HL-60 (cell line): ENCODE measurements at regions not wholly inside any gene's neighbourhood (a gene's known extent, or its start where the extent isn't known, plus 50 kb on each side); places are given as distances from the start of the nearest gene placed in this dataset.
"Not testable (repeated sequence)": the region's sequence is repeated elsewhere in the genome, so short reads cannot be mapped to it uniquely, and the experiment has no call there.

Experiments used
- DNase-seq, 2 experiments: peaks; one replicate each; pipeline ENCODE4 v3.0.0-alpha.2; 2010 to 2020; ENCODE audit warnings: low read depth in 1 of 2, low spot score in 1 of 2
- H3K27ac ChIP-seq: fragments of 250-450 bp; sonication (Bioruptor Pico); replicated peaks from 2 replicates; pipeline ENCODE4 v1.5.1; 2020; ENCODE audit warnings: mild to moderate bottlenecking, moderate library complexity
- H3K27me3 ChIP-seq: fragments of 250-450 bp; sonication (Bioruptor Pico); 2 replicates; pipeline ENCODE4 v1.5.1; 2021; ENCODE audit warnings: mild to moderate bottlenecking, moderate library complexity; ENCODE audit not compliant: insufficient read depth, poor library complexity, severe bottlenecking
- H3K4me3 ChIP-seq: replicated peaks from 2 replicates; pipeline ENCODE4 v1.5.1; 2011; ENCODE audit warnings: mild to moderate bottlenecking, control low read depth, low read length; ENCODE audit not compliant: insufficient read depth
- CTCF ChIP-seq: IDR thresholded peaks from one replicate; pipeline ENCODE4 v1.5.1; 2011; ENCODE audit warnings: low read length, control low read depth, inconsistent platforms; ENCODE audit not compliant: insufficient read depth
- GABPA ChIP-seq: IDR thresholded peaks from 2 replicates; pipeline ENCODE4 v1.6.1; 2012; ENCODE audit warnings: low read depth
- POLR2AphosphoS5 ChIP-seq: IDR thresholded peaks from 2 replicates; pipeline ENCODE4 v1.6.1; 2012; ENCODE audit warnings: low read depth
- REST ChIP-seq: IDR thresholded peaks from 2 replicates; pipeline ENCODE4 v1.6.1; 2012; ENCODE audit warnings: low read depth; ENCODE audit not compliant: insufficient replicate concordance
- SPI1 ChIP-seq: IDR thresholded peaks from 2 replicates; pipeline ENCODE4 v1.6.1; 2012; ENCODE audit warnings: low read depth, mild to moderate bottlenecking, borderline replicate concordance

DNA sequence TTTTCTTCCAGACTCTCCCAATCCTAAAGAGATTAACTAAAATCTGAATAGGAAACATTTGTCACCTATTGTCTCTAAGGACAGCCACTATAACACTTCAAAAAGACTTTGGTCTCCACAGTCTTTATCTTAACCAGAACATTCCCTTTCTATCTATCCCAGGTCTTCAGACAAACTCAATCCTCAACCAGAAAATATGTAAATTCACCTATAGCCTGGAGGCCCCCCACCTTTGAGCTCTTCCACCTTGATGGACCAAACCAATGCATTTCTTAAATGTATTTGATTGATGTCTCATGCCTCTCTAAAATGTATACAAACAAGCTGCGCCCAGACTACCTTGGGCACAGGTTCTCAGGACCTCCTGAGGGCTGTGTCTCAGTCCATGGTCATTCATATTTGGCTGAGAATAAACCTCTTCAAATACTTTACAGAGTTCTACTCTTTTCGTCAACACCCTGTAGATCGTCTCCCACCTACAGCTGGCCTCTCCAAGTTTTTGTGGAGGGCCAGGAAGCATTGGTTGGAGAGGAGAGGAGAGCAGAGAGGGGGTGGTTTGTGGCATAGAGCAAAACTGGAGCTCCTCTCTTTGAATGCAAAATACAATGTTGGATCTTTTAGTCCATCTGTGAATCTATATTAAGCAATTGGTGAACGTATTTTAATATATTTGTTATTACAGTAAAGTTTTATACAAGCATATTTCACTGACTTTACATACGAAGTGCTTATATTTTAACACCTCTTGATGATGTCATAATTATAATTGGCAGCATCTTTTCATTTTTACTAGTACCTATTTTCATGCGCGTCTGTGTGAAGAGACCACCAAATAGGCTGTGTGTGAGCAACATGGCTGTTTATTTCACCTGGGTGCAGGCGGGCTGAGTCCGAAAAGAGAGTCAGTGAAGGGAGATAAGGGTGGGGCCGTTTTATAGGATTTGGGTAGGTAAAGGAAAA lies 230.7 kb upstream of the DUSP10 start:
- TF ChIP-seq POLR2AphosphoS5: no peak
- no peak for TF ChIP-seq REST
- TF ChIP-seq SPI1: no peak
- TF ChIP-seq GABPA: no peak
- TF ChIP-seq CTCF: no peak
- no peak for DNase-seq
- Histone ChIP-seq H3K4me3 (no peak overlapping the region), H3K27ac (no peak overlapping the region), H3K27me3 (no peaks in the 10 kb centered on the region)

DNA sequence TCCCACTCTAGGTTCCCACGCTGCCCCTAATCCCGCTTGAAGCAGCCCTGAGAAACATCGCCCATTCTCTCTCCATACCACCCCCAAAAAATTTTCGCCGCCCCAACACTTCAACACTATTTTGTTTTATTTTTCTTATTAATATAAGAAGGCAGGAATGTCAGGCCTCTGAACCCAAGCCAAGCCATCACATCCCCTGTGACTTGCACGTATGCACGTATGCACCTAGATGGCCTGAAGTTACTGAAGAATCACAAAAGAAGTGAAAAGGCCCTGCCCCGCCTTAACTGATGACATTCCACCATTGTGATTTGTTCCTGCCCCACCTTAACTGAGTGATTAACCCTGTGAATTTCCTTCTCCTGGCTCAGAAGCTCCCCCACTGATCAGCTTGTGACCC lies 229.1 kb upstream of the DUSP10 start:
- H3K27me3 ChIP-seq, DNase-seq, H3K27ac ChIP-seq, H3K4me3 ChIP-seq: not testable (repeated sequence)

DNA sequence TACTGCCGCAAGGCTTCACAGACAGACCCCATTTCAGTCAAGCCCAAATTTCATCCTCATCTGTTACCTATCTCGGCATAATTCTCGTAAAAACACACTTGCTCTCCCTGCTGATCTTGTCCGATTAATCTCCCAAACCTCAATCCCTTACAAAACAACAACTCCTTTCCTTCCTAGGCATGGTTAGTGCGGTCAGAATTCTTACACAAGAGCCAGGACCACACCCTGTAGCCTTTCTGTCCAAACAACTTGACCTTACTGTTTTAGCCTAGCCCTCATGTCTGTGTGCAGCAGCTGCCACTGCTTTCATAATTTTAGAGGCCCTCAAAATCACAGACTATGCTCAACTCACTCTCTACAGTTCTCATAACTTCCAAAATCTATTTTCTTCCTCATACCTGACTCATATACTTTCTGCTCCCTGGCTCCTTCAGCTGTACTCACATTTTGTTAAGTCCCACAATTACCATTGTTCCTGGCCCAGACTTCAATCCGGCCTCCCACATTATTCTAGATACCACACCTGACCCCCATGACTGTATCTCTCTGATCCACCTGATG lies 227.5 kb upstream of the DUSP10 start:
- not testable (repeated sequence) for H3K27me3 ChIP-seq, DNase-seq, H3K4me3 ChIP-seq, H3K27ac ChIP-seq

DNA sequence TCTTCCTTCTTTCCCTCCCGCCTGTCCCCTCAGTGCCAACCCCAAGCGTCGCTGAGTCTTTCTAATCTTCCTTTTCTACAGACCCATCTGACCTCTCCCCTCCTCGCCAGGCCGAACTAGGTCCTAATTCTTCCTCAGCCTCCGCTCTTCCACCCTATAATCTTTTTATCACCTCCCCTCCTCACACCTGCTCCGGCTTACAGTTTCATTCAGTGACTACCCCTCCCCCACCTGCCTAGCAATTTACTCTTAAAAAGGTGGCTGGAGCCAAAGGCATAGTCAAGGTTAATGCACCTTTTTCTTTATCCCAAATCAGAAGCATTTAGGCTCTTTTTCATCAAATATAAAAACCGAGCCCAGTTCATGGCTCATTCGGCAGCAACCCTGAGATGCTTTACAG lies 225.6 kb upstream of the DUSP10 start:
- H3K27ac ChIP-seq, H3K27me3 ChIP-seq, H3K4me3 ChIP-seq, DNase-seq: not testable (repeated sequence)

GRCh38 chr1:221966888-221967287 lies 225.0 kb upstream of the DUSP10 start:
- DNase-seq, H3K27ac ChIP-seq, H3K4me3 ChIP-seq, H3K27me3 ChIP-seq: not testable (repeated sequence)

- not testable (repeated sequence) for H3K27ac ChIP-seq, H3K4me3 ChIP-seq, DNase-seq, H3K27me3 ChIP-seq
Measured at GRCh38 chr1:221965891-221966290, 224.0 kb upstream of the DUSP10 start.

DNA sequence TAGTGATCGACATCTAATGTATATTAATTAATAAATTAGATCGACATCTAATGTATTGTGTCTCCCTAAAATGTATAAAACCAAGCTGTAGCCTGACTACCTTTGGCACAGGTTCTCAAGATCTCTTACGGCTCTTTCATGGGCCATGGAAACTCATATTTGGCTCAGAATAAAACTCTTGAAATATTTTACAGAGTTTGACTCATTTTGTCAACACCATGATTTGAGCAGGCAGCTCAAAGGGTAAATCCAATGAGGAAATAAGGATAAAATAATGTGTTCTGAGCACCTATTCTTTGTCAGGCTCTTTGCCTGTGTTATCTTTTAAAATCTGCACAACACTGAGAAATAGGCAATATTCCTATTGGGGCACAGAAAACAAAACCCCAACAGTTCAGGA lies 223.4 kb upstream of the DUSP10 start:
- TF ChIP-seq REST: no peak
- TF ChIP-seq POLR2AphosphoS5: no peak
- no peak for TF ChIP-seq GABPA
- no peak for TF ChIP-seq CTCF
- H3K27me3 ChIP-seq: no peaks in the 10 kb centered on the region
- H3K4me3 ChIP-seq: no peak overlapping the region
- no peak overlapping the region for H3K27ac ChIP-seq
- no peak for DNase-seq
